Fibroblast of lung (primary cell): ENCODE measurements at regions not wholly inside any gene's neighbourhood (a gene's known extent, or its start where the extent isn't known, plus 50 kb on each side); places are given as distances from the start of the nearest gene placed in this dataset.

ENCODE experiments used
- DNase-seq, 2 donors: peaks; one replicate each; pipeline versions ENCODE4 v3.0.0 to v3.0.0-alpha.2; 2010; ENCODE audit warnings: low read depth in 2 of 2
- H2AFZ ChIP-seq: 2 replicates; pipeline ENCODE4 v1.5.1; 2012; ENCODE audit warnings: low read length, control low read depth, inconsistent platforms
- H3K27ac ChIP-seq: 2 replicates; pipeline ENCODE4 v1.5.1; 2011; ENCODE audit warnings: low read length, control low read depth; ENCODE audit not compliant: insufficient read depth
- H3K27me3 ChIP-seq: 2 replicates; pipeline ENCODE4 v1.5.1; 2011; ENCODE audit warnings: mild to moderate bottlenecking, low read length; ENCODE audit not compliant: control insufficient read depth, insufficient read depth
- H3K36me3 ChIP-seq: 2 replicates; pipeline ENCODE4 v1.5.1; 2011; ENCODE audit warnings: low read length; ENCODE audit not compliant: control insufficient read depth, insufficient read depth
- H3K4me1 ChIP-seq: 2 replicates; pipeline ENCODE4 v1.5.1; 2011; ENCODE audit warnings: low read length; ENCODE audit not compliant: control insufficient read depth, insufficient read depth; ENCODE audit errors: extremely low read depth
- H3K4me2 ChIP-seq: 2 replicates; pipeline ENCODE4 v1.5.1; 2011; ENCODE audit warnings: low read length, control low read depth; ENCODE audit not compliant: insufficient read depth; ENCODE audit errors: extremely low read depth
- H3K4me3 ChIP-seq, 4 experiments: fragments of 200-600 bp in 1 of 4; sonication (generic) in 1 of 4; replicated peaks in 1 of 4; 2 replicates each; pipeline ENCODE4 v1.5.1; 2011 to 2016; ENCODE audit warnings: low read length in 4 of 4, low read depth in 3 of 4, mild to moderate bottlenecking in 3 of 4, control low read depth in 2 of 4, inconsistent platforms in 1 of 4, mixed read lengths in 1 of 4; ENCODE audit not compliant: insufficient read depth in 1 of 4; ENCODE audit errors: control extremely low read depth in 1 of 4
- H3K79me2 ChIP-seq: 2 replicates; pipeline ENCODE4 v1.5.1; 2012; ENCODE audit warnings: mild to moderate bottlenecking, low read length, inconsistent platforms; ENCODE audit not compliant: control insufficient read depth, insufficient read depth
- H3K9ac ChIP-seq: 2 replicates; pipeline ENCODE4 v1.5.1; 2011; ENCODE audit warnings: mild to moderate bottlenecking, low read length, control low read depth; ENCODE audit not compliant: insufficient read depth
- H3K9me3 ChIP-seq: 2 replicates; pipeline ENCODE4 v1.5.1; 2012; ENCODE audit warnings: low read depth, low read length; ENCODE audit not compliant: control insufficient read depth, insufficient read depth
- H4K20me1 ChIP-seq: 2 replicates; pipeline ENCODE4 v1.5.1; 2011; ENCODE audit warnings: low read length; ENCODE audit not compliant: control insufficient read depth, insufficient read depth; ENCODE audit errors: extremely low read depth
- EZH2 ChIP-seq: IDR thresholded peaks from 2 replicates; pipeline ENCODE4 v1.5.1; 2012; ENCODE audit warnings: low read length, control low read depth, mild to moderate bottlenecking; ENCODE audit errors: missing control alignments
- TF ChIP-seq, protein P1 (sequence below), 2 donors: IDR thresholded peaks in 1 of 2; conservative IDR thresholded peaks in 1 of 2; 1 replicate in 1 of 2; 2 replicates in 1 of 2; pipeline ENCODE4 v1.5.1; 2011 to 2012; ENCODE audit warnings: low read length in 2 of 2, control low read depth in 1 of 2, inconsistent platforms in 1 of 2, low read depth in 1 of 2, mild to moderate bottlenecking in 1 of 2

DNA sequence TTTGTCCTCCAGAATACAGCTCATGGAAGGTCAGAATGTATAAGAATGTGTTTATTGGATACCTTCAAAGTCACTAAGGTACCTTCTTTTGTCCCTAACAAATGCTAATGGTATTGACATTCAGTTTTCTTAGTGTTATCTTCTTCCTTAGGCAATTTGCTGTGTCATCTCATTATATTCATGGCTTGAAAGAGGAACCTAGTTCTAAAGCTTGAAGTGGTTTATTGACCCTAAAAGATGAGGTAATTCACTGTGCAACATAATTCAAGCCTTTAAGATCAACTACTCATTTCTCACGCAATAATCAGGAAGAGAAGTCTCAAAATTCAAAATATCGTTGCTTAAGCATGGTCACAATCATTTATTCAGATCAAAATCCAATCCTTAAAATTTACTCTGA, 342.7 kb upstream of the RIOK2 start:
- H4K20me1 ChIP-seq, result no peaks in the 10 kb centered on the region
- DNase-seq, result no peak

DNA sequence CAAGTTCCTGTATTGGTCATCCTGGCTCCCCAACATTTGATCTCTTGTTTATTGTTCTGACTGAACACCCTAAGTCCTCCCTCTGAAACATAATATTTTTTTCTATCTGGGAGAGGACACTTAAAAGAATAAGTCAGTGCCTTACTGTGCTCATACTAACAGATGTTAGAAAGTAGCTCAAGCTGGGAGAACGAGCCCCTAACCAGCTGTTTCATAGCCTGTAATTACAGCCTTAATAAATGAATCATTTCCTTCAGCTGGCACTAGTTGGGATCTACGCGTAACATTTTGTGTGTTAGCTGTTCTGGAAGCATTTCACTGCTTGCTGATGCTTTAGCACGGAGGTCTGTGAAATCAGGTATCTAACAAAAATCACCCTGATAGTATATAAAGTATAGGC, 345.9 kb upstream of the RIOK2 start:
- Histone ChIP-seq H3K36me3 (no peaks in the 10 kb centered on the region), H2AFZ (no peak overlapping the region), H4K20me1 (no peaks in the 10 kb centered on the region), H3K4me2 (no peak overlapping the region), H3K9me3 (no peaks in the 10 kb centered on the region), H3K27ac (no peak overlapping the region), H3K4me1 (no peaks in the 10 kb centered on the region), H3K4me3 (no peak overlapping the region), H3K27me3 (no peaks in the 10 kb centered on the region), H3K9ac (no peak overlapping the region), H3K79me2 (no peaks in the 10 kb centered on the region)
- TF ChIP-seq EZH2, result no peak
- TF ChIP-seq, protein P1, sequence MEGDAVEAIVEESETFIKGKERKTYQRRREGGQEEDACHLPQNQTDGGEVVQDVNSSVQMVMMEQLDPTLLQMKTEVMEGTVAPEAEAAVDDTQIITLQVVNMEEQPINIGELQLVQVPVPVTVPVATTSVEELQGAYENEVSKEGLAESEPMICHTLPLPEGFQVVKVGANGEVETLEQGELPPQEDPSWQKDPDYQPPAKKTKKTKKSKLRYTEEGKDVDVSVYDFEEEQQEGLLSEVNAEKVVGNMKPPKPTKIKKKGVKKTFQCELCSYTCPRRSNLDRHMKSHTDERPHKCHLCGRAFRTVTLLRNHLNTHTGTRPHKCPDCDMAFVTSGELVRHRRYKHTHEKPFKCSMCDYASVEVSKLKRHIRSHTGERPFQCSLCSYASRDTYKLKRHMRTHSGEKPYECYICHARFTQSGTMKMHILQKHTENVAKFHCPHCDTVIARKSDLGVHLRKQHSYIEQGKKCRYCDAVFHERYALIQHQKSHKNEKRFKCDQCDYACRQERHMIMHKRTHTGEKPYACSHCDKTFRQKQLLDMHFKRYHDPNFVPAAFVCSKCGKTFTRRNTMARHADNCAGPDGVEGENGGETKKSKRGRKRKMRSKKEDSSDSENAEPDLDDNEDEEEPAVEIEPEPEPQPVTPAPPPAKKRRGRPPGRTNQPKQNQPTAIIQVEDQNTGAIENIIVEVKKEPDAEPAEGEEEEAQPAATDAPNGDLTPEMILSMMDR (conservative IDR thresholded peaks at IDR 0.05 in 1 of 2, IDR thresholded peaks at IDR 0.05 in 1 of 2; ENCODE audit: low read depth in 1 of 2, low read length in 2 of 2), result no peak
- DNase-seq, result peak; percentile 72 to 82

More for the DNA sequence above, 342.7 kb upstream of the RIOK2 start:
- Histone ChIP-seq H3K79me2 (no peaks in the 10 kb centered on the region), H3K4me3 (no peak overlapping the region), H3K27me3 (no peaks in the 10 kb centered on the region), H3K36me3 (no peaks in the 10 kb centered on the region), H2AFZ (no peak overlapping the region), H3K9me3 (no peaks in the 10 kb centered on the region), H3K4me2 (no peak overlapping the region), H3K4me1 (no peaks in the 10 kb centered on the region), H3K27ac (no peak overlapping the region), H3K9ac (no peak overlapping the region)
- no peak for TF ChIP-seq EZH2
- TF ChIP-seq, protein P1 (conservative IDR thresholded peaks at IDR 0.05 in 1 of 2, IDR thresholded peaks at IDR 0.05 in 1 of 2; ENCODE audit: low read depth in 1 of 2, low read length in 2 of 2), result no peak

DNA sequence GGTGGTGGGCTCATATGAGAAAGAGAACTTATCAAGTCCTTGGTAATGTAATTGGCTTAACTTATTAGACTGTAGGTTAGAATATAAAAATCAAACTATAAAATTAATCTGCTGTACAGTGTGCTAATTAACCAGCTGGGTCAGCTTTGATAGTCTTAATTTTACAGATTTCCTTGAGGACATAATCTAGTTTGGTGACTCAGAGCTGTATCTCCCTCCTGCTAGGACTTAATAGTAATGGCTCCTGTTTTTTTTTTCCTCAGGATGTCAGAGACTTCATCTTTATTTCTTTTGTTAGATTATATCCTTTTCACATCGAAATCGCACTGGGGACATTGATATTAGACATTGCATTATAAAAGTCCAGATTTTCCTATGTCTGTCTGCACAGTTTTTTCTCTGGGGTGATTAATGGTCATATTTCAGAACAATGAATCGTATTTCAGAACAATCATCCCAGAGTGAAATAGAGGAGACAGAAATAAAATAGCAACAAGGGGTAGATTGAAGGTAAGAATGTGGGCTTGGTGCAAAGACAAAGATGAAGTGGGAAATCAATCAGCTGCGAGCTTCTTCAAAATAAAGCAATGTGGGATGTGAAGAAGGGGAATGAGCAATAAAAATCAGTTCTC, 346.4 kb upstream of the RIOK2 start:
- TF ChIP-seq EZH2, result no peak
- TF ChIP-seq, protein P1 (conservative IDR thresholded peaks at IDR 0.05 in 1 of 2, IDR thresholded peaks at IDR 0.05 in 1 of 2; ENCODE audit: low read depth in 1 of 2, low read length in 2 of 2), result no peak
- Histone ChIP-seq H2AFZ (no peak overlapping the region), H3K27me3 (no peaks in the 10 kb centered on the region), H3K9ac (no peak overlapping the region), H3K79me2 (no peaks in the 10 kb centered on the region), H4K20me1 (no peaks in the 10 kb centered on the region), H3K36me3 (no peaks in the 10 kb centered on the region), H3K4me3 (no peak overlapping the region), H3K4me2 (no peak overlapping the region), H3K27ac (no peak overlapping the region), H3K4me1 (no peaks in the 10 kb centered on the region), H3K9me3 (no peaks in the 10 kb centered on the region)
- DNase-seq, result peak in 1 of 2 donors; percentile 5
